ENCODE measurements at regions not wholly inside any gene's neighbourhood (a gene's known extent, or its start where the extent isn't known, plus 50 kb on each side); places are given as distances from the start of the nearest gene placed in this dataset.

- no peak for TF ChIP-seq POLR2A (IDR thresholded peaks at IDR 0.05)
- TF ChIP-seq CTCF (IDR thresholded peaks at IDR 0.05), result no peak
Measured at GRCh38 chr5:101515721-101516120, 612.6 kb upstream of the ST8SIA4 start.
